Mammary epithelial cell (primary cell): ENCODE measurements at regions not wholly inside any gene's neighbourhood (a gene's known extent, or its start where the extent isn't known, plus 50 kb on each side); places are given as distances from the start of the nearest gene placed in this dataset.

Source experiments
- CTCF ChIP-seq, 2 donors: IDR thresholded peaks in 1 of 2; conservative IDR thresholded peaks in 1 of 2; 2 replicates each; pipeline ENCODE4 v1.5.1; 2011 to 2012; ENCODE audit warnings: inconsistent platforms in 2 of 2, low read length in 2 of 2, mild to moderate bottlenecking in 2 of 2, control low read depth in 1 of 2, low read depth in 1 of 2; ENCODE audit not compliant: insufficient read depth in 1 of 2; ENCODE audit errors: extremely low read depth in 1 of 2
- EZH2 ChIP-seq: IDR thresholded peaks from 2 replicates; pipeline ENCODE4 v1.6.1; 2012; ENCODE audit warnings: low read length, inconsistent platforms, borderline replicate concordance

DNA sequence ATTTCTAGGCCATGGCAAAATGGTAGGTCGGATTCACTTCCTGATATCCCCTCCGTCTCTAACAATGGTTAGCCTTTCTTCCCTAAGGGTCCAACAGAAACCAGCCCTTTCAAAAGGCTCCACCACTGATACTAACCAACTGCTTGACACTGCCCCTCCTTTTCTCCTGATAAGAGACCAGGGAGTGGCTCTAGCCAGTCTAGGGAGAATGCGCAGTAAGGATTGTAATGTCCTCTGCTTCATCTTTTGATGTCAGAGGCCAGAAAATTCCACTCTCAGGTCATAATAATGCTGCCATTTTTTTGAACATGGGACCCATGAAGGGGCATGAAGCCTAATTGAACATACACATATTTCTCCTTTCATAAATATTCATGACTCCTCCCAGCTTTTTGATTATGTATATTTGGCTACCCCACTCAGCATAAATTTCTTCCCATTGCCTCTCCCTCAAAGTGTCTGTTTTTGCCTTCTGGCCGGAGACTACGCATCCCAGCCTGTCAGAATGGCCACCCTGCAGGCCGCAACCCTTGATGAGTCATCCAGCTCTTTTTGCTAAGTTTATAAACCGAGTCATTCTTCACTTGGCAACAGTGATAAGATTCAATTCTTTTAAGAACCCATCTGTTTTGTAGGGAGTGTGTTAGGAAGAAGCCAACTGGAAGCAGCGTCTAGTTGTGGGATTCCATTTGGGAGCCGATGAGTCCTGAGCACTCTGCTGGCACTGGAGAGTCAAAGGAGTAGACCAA is 189.0 kb upstream of the MCTP2 start:
- TF ChIP-seq CTCF (conservative IDR thresholded peaks at IDR 0.05 in 1 of 2, IDR thresholded peaks at IDR 0.05 in 1 of 2; ENCODE audit: extremely low read depth in 1 of 2, insufficient read depth in 1 of 2, low read depth in 1 of 2, low read length in 2 of 2) = no peak
- no peak for TF ChIP-seq EZH2
